Ovary (tissue), 3 donors: ENCODE measurements at regions not wholly inside any gene's neighbourhood (a gene's known extent, or its start where the extent isn't known, plus 50 kb on each side); places are given as distances from the start of the nearest gene placed in this dataset.

Experiments
- CTCF ChIP-seq, 3 donors: fragments of 450-650 bp in 2 of 3; fragments of 200-600 bp in 1 of 3; IDR thresholded peaks; one replicate each; pipeline versions ENCODE4 v1.5.1 to v1.8.0; 2016 to 2022; ENCODE audit warnings: antibody characterized with exemption in 3 of 3, mild to moderate bottlenecking in 1 of 3
- POLR2A ChIP-seq: fragments of 450-650 bp; IDR thresholded peaks from one replicate; pipeline ENCODE4 v1.6.1; 2017; ENCODE audit warnings: antibody characterized with exemption, mild to moderate bottlenecking, moderate library complexity
- donor health status: DM: no; HTN: no; CAD: no.

- TF ChIP-seq POLR2A (no peak), CTCF (IDR thresholded peaks at IDR 0.05) (no peak)
Measured at GRCh38 chr13:21798181-21798580, 127.3 kb downstream of the FGF9 start.
